ENCODE measurements at regions not wholly inside any gene's neighbourhood (a gene's known extent, or its start where the extent isn't known, plus 50 kb on each side); places are given as distances from the start of the nearest gene placed in this dataset.
"Not testable (repeated sequence)": the region's sequence is repeated elsewhere in the genome, so short reads cannot be mapped to it uniquely, and the experiment has no call there.

- no peaks in the 10 kb centered on the region for H3K27me3 ChIP-seq
- H3K4me1 ChIP-seq = no peaks in the 10 kb centered on the region
- TF ChIP-seq POLR2A (IDR thresholded peaks at IDR 0.05) = no peak
- TF ChIP-seq, protein P1, sequence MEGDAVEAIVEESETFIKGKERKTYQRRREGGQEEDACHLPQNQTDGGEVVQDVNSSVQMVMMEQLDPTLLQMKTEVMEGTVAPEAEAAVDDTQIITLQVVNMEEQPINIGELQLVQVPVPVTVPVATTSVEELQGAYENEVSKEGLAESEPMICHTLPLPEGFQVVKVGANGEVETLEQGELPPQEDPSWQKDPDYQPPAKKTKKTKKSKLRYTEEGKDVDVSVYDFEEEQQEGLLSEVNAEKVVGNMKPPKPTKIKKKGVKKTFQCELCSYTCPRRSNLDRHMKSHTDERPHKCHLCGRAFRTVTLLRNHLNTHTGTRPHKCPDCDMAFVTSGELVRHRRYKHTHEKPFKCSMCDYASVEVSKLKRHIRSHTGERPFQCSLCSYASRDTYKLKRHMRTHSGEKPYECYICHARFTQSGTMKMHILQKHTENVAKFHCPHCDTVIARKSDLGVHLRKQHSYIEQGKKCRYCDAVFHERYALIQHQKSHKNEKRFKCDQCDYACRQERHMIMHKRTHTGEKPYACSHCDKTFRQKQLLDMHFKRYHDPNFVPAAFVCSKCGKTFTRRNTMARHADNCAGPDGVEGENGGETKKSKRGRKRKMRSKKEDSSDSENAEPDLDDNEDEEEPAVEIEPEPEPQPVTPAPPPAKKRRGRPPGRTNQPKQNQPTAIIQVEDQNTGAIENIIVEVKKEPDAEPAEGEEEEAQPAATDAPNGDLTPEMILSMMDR (IDR thresholded peaks at IDR 0.05) = no peak
- no peaks in the 10 kb centered on the region for H3K36me3 ChIP-seq
- DNase-seq = no peak
- H3K4me3 ChIP-seq (replicated peaks in 1 of 3) = no peak overlapping the region
- intact Hi-C loops (cut with DNase I) = no loop called here
- 76 to 86% methylated on average over 7 of the region's 7 CpGs for WGBS, 2 donors
- no peak overlapping the region for H3K27ac ChIP-seq
- no peaks in the 10 kb centered on the region for H3K9me3 ChIP-seq
Measured at GRCh38 chr6:91221072-91221720, 634.3 kb upstream of the MAP3K7 start.

GRCh38 chr6:91213229-91213901, 626.5 kb upstream of the MAP3K7 start:
- WGBS, 2 donors = 72 to 92% methylated on average over 5 of the region's 5 CpGs

GRCh38 chr6:91198588-91199255, 611.9 kb upstream of the MAP3K7 start:
- Histone ChIP-seq H3K4me1 (no peaks in the 10 kb centered on the region), H3K9me3 (no peaks in the 10 kb centered on the region), H3K27me3 (no peaks in the 10 kb centered on the region), H3K36me3 (no peaks in the 10 kb centered on the region), H3K4me3 (replicated peaks in 1 of 3) (no peak overlapping the region), H3K27ac (no peak overlapping the region)
- intact Hi-C loops (cut with DNase I) = no loop called here
- no peak for DNase-seq
- WGBS, 2 donors = 91 to 92% methylated on average over 4 of the region's 4 CpGs
- TF ChIP-seq, protein P1 (IDR thresholded peaks at IDR 0.05) = no peak
- no peak for TF ChIP-seq POLR2A (IDR thresholded peaks at IDR 0.05)

More at GRCh38 chr6:91213229-91213901, 626.5 kb upstream of the MAP3K7 start:
- Histone ChIP-seq H3K4me3 (replicated peaks in 1 of 3) (no peak overlapping the region), H3K9me3 (no peaks in the 10 kb centered on the region), H3K4me1 (no peaks in the 10 kb centered on the region), H3K36me3 (no peaks in the 10 kb centered on the region), H3K27me3 (no peaks in the 10 kb centered on the region), H3K27ac (no peak overlapping the region)
- TF ChIP-seq, protein P1 (IDR thresholded peaks at IDR 0.05) = no peak
- TF ChIP-seq POLR2A (IDR thresholded peaks at IDR 0.05) = no peak
- intact Hi-C loops (cut with DNase I) = no loop called here
- no peak for DNase-seq

- no peak for TF ChIP-seq POLR2A (IDR thresholded peaks at IDR 0.05)
- TF ChIP-seq, protein P1 (IDR thresholded peaks at IDR 0.05) = no peak
- 89 to 92% methylated on average over 1 of the region's 1 CpG for WGBS, 2 donors
- no peak overlapping the region for H3K4me3 ChIP-seq (replicated peaks in 1 of 3)
- intact Hi-C loops (cut with DNase I) = no loop called here
- H3K36me3 ChIP-seq = no peaks in the 10 kb centered on the region
- no peak overlapping the region for H3K27ac ChIP-seq
- no peak for DNase-seq
- no peaks in the 10 kb centered on the region for H3K27me3 ChIP-seq
- H3K4me1 ChIP-seq = no peaks in the 10 kb centered on the region
- no peaks in the 10 kb centered on the region for H3K9me3 ChIP-seq
Measured at GRCh38 chr6:91196729-91197128, 609.9 kb upstream of the MAP3K7 start.

DNA sequence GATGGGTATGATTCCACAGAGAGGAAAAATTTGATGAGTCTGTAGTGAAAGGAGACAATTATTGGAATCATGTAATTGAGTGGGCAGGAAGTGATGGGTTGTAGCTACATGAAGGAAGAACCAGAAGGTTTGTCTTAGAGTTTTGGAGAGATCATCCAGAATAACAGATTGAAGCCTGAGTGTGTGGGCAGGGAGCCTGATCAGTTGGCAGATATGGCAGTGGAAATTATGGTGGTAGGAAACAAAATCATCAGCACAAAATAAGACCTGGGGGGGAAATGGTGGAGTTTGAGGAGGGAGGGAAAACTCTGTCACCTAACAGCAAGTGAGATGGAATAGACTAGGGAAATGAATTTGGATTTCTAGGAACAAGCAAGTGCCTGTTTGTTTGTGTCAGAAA, 606.6 kb upstream of the MAP3K7 start:
- TF ChIP-seq, protein P1 (IDR thresholded peaks at IDR 0.05) = no peak
- no peak for TF ChIP-seq POLR2A (IDR thresholded peaks at IDR 0.05)
- Histone ChIP-seq H3K4me3 (replicated peaks in 1 of 3) (no peak overlapping the region), H3K27ac (no peak overlapping the region), H3K36me3 (no peaks in the 10 kb centered on the region), H3K4me1 (no peaks in the 10 kb centered on the region), H3K9me3 (no peaks in the 10 kb centered on the region), H3K27me3 (no peaks in the 10 kb centered on the region)
- DNase-seq = no peak
- intact Hi-C loops (cut with DNase I) = no loop called here

GRCh38 chr6:91190041-91190440, 603.2 kb upstream of the MAP3K7 start:
- H3K4me3 ChIP-seq (replicated peaks in 1 of 3); H3K27ac ChIP-seq; H3K9me3 ChIP-seq; H3K4me1 ChIP-seq; H3K36me3 ChIP-seq; intact Hi-C loops (cut with DNase I); H3K27me3 ChIP-seq; DNase-seq: not testable (repeated sequence)
- WGBS, 2 donors = 93 to 94% methylated on average over 3 of the region's 3 CpGs

All from thyroid gland (tissue), 4 donors.